ENCODE measurements at regions not wholly inside any gene's neighbourhood (a gene's known extent, or its start where the extent isn't known, plus 50 kb on each side); places are given as distances from the start of the nearest gene placed in this dataset.

- Histone ChIP-seq H3K4me3 (ENCODE audit: insufficient read depth in 1 of 2, low read depth in 1 of 2, low read length in 2 of 2) (no peak overlapping the region), H3K4me1 (ENCODE audit: control insufficient read depth, insufficient read depth, low read depth, low read length) (no peaks in the 10 kb centered on the region), H2BK120ac (ENCODE audit: low read depth, low read length) (no peak overlapping the region), H3K18ac (ENCODE audit: low read depth in 1 of 2, low read length in 2 of 2) (no peak overlapping the region), H3K27me3 (ENCODE audit: control insufficient read depth in 1 of 2, insufficient read depth in 1 of 2, low read length in 2 of 2) (no peaks in the 10 kb centered on the region), H2BK5ac (ENCODE audit: low read depth, low read length, poor library complexity, severe bottlenecking) (no peak overlapping the region), H3K23ac (ENCODE audit: low read length in 2 of 2) (no peak overlapping the region), H3K9ac (ENCODE audit: low read length) (no peak overlapping the region), H3K79me1 (replicated peaks; ENCODE audit: low read length, poor library complexity, severe bottlenecking) (no peaks in the 10 kb centered on the region), H2BK12ac (ENCODE audit: low read length in 2 of 2) (no peak overlapping the region), H2AFZ (ENCODE audit: low read depth, low read length) (no peak overlapping the region), H2BK15ac (ENCODE audit: low read depth, poor library complexity, severe bottlenecking) (no peak overlapping the region), H2AK5ac (ENCODE audit: low read length, severe bottlenecking) (no peak overlapping the region), H4K91ac (ENCODE audit: low read length) (no peak overlapping the region), H3K14ac (ENCODE audit: low read length in 2 of 2) (no peak overlapping the region), H3K27ac (ENCODE audit: low read length, poor library complexity, severe bottlenecking) (no peak overlapping the region), H3K36me3 (ENCODE audit: control insufficient read depth in 1 of 2, insufficient read depth in 2 of 2, low read depth in 1 of 2, low read length in 2 of 2) (no peaks in the 10 kb centered on the region), H3K4me2 (ENCODE audit: low read length, poor library complexity, severe bottlenecking) (no peak overlapping the region), H4K8ac (ENCODE audit: low read length) (no peak overlapping the region), H3K4ac (ENCODE audit: low read depth in 1 of 2, low read length in 2 of 2) (no peak overlapping the region), H3K9me3 (ENCODE audit: control insufficient read depth, low read length) (no peaks in the 10 kb centered on the region)
- 82% methylated on average over 3 of the region's 3 CpGs for WGBS
- DNase-seq = no peak
Measured at GRCh38 chr18:40046596-40046995, 1908.4 kb upstream of the PIK3C3 start.

- no peaks in the 10 kb centered on the region for H3K4me1 ChIP-seq (ENCODE audit: control insufficient read depth, insufficient read depth, low read depth, low read length)
- 77% methylated on average over 7 of the region's 8 CpGs for WGBS
Measured at GRCh38 chr18:40041951-40042350, 1913.1 kb upstream of the PIK3C3 start.

GRCh38 chr18:40040574-40040973, 1914.5 kb upstream of the PIK3C3 start:
- H3K79me1 ChIP-seq (replicated peaks; ENCODE audit: low read length, poor library complexity, severe bottlenecking) = no peaks in the 10 kb centered on the region
- 92% methylated on average over 4 of the region's 4 CpGs for WGBS
- H3K4me3 ChIP-seq (ENCODE audit: insufficient read depth in 1 of 2, low read depth in 1 of 2, low read length in 2 of 2) = no peak overlapping the region

More at GRCh38 chr18:40041951-40042350, 1913.1 kb upstream of the PIK3C3 start:
- Histone ChIP-seq H3K14ac (ENCODE audit: low read length in 2 of 2) (no peak overlapping the region), H3K9ac (ENCODE audit: low read length) (no peak overlapping the region), H3K18ac (ENCODE audit: low read depth in 1 of 2, low read length in 2 of 2) (no peak overlapping the region), H3K23ac (ENCODE audit: low read length in 2 of 2) (no peak overlapping the region), H3K9me3 (ENCODE audit: control insufficient read depth, low read length) (no peaks in the 10 kb centered on the region), H4K8ac (ENCODE audit: low read length) (no peak overlapping the region), H2AFZ (ENCODE audit: low read depth, low read length) (no peak overlapping the region), H3K4ac (ENCODE audit: low read depth in 1 of 2, low read length in 2 of 2) (no peak overlapping the region), H2BK12ac (ENCODE audit: low read length in 2 of 2) (no peak overlapping the region), H2BK15ac (ENCODE audit: low read depth, poor library complexity, severe bottlenecking) (no peak overlapping the region), H2AK5ac (ENCODE audit: low read length, severe bottlenecking) (no peak overlapping the region), H2BK5ac (ENCODE audit: low read depth, low read length, poor library complexity, severe bottlenecking) (no peak overlapping the region), H3K27me3 (ENCODE audit: control insufficient read depth in 1 of 2, insufficient read depth in 1 of 2, low read length in 2 of 2) (no peaks in the 10 kb centered on the region), H3K4me3 (ENCODE audit: insufficient read depth in 1 of 2, low read depth in 1 of 2, low read length in 2 of 2) (no peak overlapping the region), H4K91ac (ENCODE audit: low read length) (no peak overlapping the region), H2BK120ac (ENCODE audit: low read depth, low read length) (no peak overlapping the region), H3K4me2 (ENCODE audit: low read length, poor library complexity, severe bottlenecking) (no peak overlapping the region), H3K36me3 (ENCODE audit: control insufficient read depth in 1 of 2, insufficient read depth in 2 of 2, low read depth in 1 of 2, low read length in 2 of 2) (no peaks in the 10 kb centered on the region), H3K79me1 (replicated peaks; ENCODE audit: low read length, poor library complexity, severe bottlenecking) (no peaks in the 10 kb centered on the region), H3K27ac (ENCODE audit: low read length, poor library complexity, severe bottlenecking) (no peak overlapping the region)
- DNase-seq = no peak

GRCh38 chr18:40037356-40037755, 1917.7 kb upstream of the PIK3C3 start:
- Histone ChIP-seq H3K27me3 (ENCODE audit: control insufficient read depth in 1 of 2, insufficient read depth in 1 of 2, low read length in 2 of 2) (no peaks in the 10 kb centered on the region), H3K79me1 (replicated peaks; ENCODE audit: low read length, poor library complexity, severe bottlenecking) (no peaks in the 10 kb centered on the region), H3K9me3 (ENCODE audit: control insufficient read depth, low read length) (no peaks in the 10 kb centered on the region), H3K4me1 (ENCODE audit: control insufficient read depth, insufficient read depth, low read depth, low read length) (no peaks in the 10 kb centered on the region), H3K4me3 (ENCODE audit: insufficient read depth in 1 of 2, low read depth in 1 of 2, low read length in 2 of 2) (no peak overlapping the region), H2AK5ac (ENCODE audit: low read length, severe bottlenecking) (no peak overlapping the region), H3K27ac (ENCODE audit: low read length, poor library complexity, severe bottlenecking) (no peak overlapping the region), H3K14ac (ENCODE audit: low read length in 2 of 2) (no peak overlapping the region), H2BK15ac (ENCODE audit: low read depth, poor library complexity, severe bottlenecking) (no peak overlapping the region), H3K23ac (ENCODE audit: low read length in 2 of 2) (no peak overlapping the region), H2AFZ (ENCODE audit: low read depth, low read length) (no peak overlapping the region), H3K36me3 (ENCODE audit: control insufficient read depth in 1 of 2, insufficient read depth in 2 of 2, low read depth in 1 of 2, low read length in 2 of 2) (no peaks in the 10 kb centered on the region), H2BK5ac (ENCODE audit: low read depth, low read length, poor library complexity, severe bottlenecking) (no peak overlapping the region), H3K18ac (ENCODE audit: low read depth in 1 of 2, low read length in 2 of 2) (no peak overlapping the region), H3K9ac (ENCODE audit: low read length) (no peak overlapping the region), H2BK12ac (ENCODE audit: low read length in 2 of 2) (no peak overlapping the region), H4K91ac (ENCODE audit: low read length) (no peak overlapping the region), H4K8ac (ENCODE audit: low read length) (no peak overlapping the region), H3K4ac (ENCODE audit: low read depth in 1 of 2, low read length in 2 of 2) (no peak overlapping the region), H3K4me2 (ENCODE audit: low read length, poor library complexity, severe bottlenecking) (no peak overlapping the region), H2BK120ac (ENCODE audit: low read depth, low read length) (no peak overlapping the region)
- DNase-seq = no peak
- WGBS = 95% methylated on average over 6 of the region's 6 CpGs

More at GRCh38 chr18:40040574-40040973, 1914.5 kb upstream of the PIK3C3 start:
- no peak overlapping the region for H2BK120ac ChIP-seq (ENCODE audit: low read depth, low read length)
- H3K36me3 ChIP-seq (ENCODE audit: control insufficient read depth in 1 of 2, insufficient read depth in 2 of 2, low read depth in 1 of 2, low read length in 2 of 2) = no peaks in the 10 kb centered on the region
- no peak overlapping the region for H3K4ac ChIP-seq (ENCODE audit: low read depth in 1 of 2, low read length in 2 of 2)
- no peaks in the 10 kb centered on the region for H3K27me3 ChIP-seq (ENCODE audit: control insufficient read depth in 1 of 2, insufficient read depth in 1 of 2, low read length in 2 of 2)
- peak overlapping the region; percentile 14 for H2AFZ ChIP-seq (ENCODE audit: low read depth, low read length)
- no peak overlapping the region for H4K8ac ChIP-seq (ENCODE audit: low read length)
- H2BK5ac ChIP-seq (ENCODE audit: low read depth, low read length, poor library complexity, severe bottlenecking) = no peak overlapping the region
- no peak overlapping the region for H2AK5ac ChIP-seq (ENCODE audit: low read length, severe bottlenecking)
- H3K9ac ChIP-seq (ENCODE audit: low read length) = no peak overlapping the region
- no peaks in the 10 kb centered on the region for H3K9me3 ChIP-seq (ENCODE audit: control insufficient read depth, low read length)
- peak overlapping the region in 1 of 2 experiments; percentile 75 for H3K14ac ChIP-seq (ENCODE audit: low read length in 2 of 2)
- H3K18ac ChIP-seq (ENCODE audit: low read depth in 1 of 2, low read length in 2 of 2) = peak overlapping the region in 1 of 2 experiments; percentile 8
- H2BK12ac ChIP-seq (ENCODE audit: low read length in 2 of 2) = no peak overlapping the region
- H4K91ac ChIP-seq (ENCODE audit: low read length) = no peak overlapping the region
- H2BK15ac ChIP-seq (ENCODE audit: low read depth, poor library complexity, severe bottlenecking) = no peak overlapping the region
- H3K23ac ChIP-seq (ENCODE audit: low read length in 2 of 2) = no peak overlapping the region
- DNase-seq = no peak
- no peak overlapping the region for H3K27ac ChIP-seq (ENCODE audit: low read length, poor library complexity, severe bottlenecking)
- no peak overlapping the region for H3K4me2 ChIP-seq (ENCODE audit: low read length, poor library complexity, severe bottlenecking)
- no peaks in the 10 kb centered on the region for H3K4me1 ChIP-seq (ENCODE audit: control insufficient read depth, insufficient read depth, low read depth, low read length)
